HG03378 (cell line): ENCODE measurements at regions not wholly inside any gene's neighbourhood (a gene's known extent, or its start where the extent isn't known, plus 50 kb on each side); places are given as distances from the start of the nearest gene placed in this dataset.
"Not testable (repeated sequence)": the region's sequence is repeated elsewhere in the genome, so short reads cannot be mapped to it uniquely, and the experiment has no call there.

Experiments used
- ATAC-seq: cut with Tn5 transposase; IDR thresholded peaks from one replicate; pipeline ENCODE4 v1.9.1; 2021; ENCODE audit warnings: mild to moderate bottlenecking, moderate library complexity; ENCODE audit not compliant: unreplicated experiment

GRCh38 chr1:213751064-213751397 is 236.7 kb upstream of the PROX1 start:
- no peak for ATAC-seq

- no peak for ATAC-seq
These were observed 228.2 kb upstream of the PROX1 start for GRCh38 chr1:213759359-213760181.

GRCh38 chr1:213761845-213762407 is 225.8 kb upstream of the PROX1 start:
- no peak for ATAC-seq

DNA sequence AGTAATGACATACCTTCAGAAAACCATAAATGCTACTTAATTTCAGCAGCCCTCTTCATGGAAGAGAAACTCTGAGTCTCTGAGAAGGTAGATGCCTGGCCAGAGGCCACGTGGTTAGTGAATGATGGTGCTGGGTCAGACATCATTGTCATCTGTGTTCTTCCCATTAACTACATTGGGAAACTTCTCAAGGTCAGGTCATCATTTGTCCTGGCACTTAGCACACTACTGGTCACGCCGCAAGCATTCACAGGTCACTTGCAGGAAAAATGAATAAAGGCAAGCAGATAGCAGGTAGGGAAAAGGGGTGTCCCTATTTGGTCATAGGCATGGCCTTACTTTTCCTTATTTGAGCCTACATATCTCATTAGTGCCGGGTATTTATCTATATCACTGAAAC is 220.1 kb upstream of the PROX1 start:
- no peak for ATAC-seq

DNA sequence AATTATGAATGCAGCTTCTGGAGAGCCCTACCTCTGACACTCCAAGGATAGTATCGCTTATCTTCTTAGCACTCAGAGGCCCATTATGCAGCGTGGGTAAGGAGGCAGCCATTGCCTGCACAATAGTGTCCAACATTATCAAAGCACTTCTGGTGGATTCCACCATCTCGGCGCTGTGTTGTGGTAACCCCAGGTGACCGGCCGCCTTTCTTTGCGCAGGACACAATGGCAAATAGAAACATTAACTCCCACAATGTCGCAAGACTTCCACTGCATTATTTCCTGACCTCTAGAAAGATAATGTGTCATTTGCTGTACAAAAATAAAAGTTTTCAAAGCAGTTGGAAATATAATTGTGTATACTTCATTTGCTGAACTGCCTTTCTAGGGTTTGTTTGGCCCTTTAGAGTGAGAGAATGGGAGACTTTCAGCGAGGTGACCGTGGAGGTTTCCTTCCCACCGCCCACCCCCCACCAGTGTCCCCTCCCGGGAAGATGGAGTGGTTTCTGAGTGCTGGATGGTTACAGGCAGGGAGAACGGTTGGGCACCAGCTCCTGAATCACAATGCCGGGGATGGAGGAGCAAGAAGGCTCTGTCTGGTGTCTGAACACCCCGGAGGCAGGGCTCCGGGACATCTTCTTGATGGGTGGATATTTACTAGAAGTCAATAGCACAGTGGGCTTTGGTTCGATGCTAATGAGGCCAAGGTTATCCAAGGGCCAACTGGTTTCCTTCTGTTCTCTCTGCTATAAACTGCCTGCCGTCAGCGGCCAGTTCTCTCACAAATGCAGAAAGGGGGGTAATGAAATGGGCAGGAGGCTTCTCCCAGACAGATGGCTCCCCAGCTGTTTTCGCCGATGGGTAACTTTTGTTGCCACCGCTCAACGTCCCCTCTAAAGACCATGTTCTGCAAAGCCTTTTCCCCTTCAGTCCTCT is 215.4 kb upstream of the PROX1 start:
- ATAC-seq: no peak

DNA sequence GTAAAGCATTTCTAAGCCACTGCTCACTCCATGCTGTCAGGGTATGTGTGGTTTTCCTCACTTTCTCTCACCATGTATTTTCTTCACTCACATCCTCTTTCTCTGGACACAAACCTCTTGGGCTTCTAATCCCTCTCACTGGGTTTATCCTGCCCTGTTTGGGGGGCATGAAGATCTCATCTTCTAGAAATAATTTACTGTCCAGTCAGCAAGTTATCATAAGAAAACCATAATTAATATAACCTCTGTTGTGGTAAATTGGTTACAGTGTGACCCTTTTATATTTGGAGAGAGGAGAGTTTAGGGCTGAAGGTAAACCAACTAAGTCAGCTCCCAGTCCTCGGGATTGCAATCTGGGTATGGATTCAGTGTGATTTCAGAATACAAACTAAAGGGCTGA is 213.8 kb upstream of the PROX1 start:
- no peak for ATAC-seq

- no peak for ATAC-seq
These were observed 210.8 kb upstream of the PROX1 start for GRCh38 chr1:213776969-213777368.

GRCh38 chr1:213779228-213779627 is 208.5 kb upstream of the PROX1 start:
- no peak for ATAC-seq

DNA sequence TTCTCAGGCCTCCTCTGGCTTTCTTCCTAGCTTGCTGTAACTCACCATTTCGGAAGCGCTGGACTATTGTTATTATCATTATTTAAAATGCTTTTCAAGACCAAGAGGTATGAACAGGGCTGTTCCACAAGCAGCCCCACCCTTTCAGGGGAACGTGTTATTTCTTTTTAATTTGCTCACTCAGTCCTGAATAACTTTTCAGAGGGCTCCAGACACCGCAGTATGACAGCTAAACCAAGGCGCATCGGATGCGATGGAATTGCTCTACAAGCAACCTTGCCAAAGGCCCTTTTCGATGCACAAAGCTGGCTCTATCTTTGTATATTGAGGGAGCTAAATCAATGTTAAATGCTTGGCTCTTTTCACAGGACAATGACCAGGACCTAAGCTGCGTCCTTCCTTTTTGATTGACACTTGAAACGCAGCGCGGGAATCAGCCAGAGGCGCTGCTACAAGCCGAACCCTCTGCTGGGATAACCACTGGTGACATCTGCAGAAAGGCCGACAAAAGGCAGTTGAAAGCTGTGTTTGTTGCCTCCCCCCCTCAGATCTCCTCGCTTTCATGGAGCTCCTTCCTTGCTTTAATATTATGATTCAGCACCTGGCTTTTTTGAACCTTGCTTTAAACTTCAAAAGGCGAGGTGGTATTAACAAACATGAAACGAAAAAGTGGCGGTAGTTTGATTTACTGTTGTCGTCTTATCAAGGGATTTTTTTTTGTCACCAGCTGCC is 204.7 kb upstream of the PROX1 start:
- ATAC-seq: no peak

DNA sequence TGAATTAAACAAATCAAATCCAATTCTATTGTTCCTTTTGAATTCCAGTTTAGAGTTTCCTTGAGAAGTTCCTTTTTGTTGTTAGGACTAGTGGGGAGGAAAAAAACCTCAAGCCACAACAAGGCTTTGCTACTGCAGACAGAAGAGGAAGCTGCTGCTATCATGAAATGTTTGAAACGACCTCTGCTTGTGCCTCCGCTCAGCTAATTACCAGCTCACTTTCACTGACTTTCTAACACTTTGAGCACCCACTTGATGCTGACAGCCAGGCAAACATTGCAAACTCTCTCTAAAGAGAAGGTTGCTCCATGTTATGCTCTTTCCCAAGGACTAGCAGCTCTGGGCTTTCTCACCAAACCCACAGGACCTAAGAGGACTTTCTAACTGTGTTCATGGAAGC is 203.9 kb upstream of the PROX1 start:
- ATAC-seq: no peak

DNA sequence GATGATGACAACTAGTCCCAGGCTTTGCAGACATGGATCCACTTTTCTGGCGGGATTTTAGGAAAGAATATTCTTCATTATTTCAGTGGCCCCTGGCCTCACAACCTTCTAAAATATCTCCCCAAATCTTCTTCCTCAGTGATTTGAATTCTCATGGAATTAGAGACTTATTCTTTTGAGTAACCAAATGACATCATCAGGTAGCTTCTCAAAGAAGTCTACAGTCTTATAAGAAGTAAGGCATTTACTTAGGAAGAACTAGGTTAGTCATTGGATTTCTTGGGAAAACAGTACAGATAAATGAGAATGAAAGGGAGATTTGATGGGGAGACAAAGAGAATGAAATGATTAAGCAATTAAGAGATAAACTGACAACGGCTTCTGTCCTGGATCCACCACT is 201.1 kb upstream of the PROX1 start:
- no peak for ATAC-seq

DNA sequence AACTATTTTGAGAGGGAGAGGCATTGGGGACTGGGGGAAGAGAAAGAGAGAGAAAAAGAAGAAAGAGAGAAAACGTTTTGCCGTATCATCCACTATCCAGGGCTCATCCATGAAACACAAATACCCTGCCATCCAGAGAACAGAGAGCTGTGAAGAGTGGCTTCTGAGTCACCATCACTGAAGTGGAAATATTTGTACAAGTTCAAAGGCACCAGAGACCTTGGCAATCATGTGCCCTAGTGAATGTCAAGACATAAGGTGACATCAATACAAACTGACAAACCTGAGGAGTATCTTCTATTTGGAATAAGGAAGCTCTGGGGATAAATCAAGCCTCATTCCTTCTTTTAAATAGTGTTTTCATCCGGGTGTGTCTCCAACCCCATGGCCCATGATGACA is 197.2 kb upstream of the PROX1 start:
- ATAC-seq: no peak

GRCh38 chr1:213793482-213794067 is 194.2 kb upstream of the PROX1 start:
- no peak for ATAC-seq

DNA sequence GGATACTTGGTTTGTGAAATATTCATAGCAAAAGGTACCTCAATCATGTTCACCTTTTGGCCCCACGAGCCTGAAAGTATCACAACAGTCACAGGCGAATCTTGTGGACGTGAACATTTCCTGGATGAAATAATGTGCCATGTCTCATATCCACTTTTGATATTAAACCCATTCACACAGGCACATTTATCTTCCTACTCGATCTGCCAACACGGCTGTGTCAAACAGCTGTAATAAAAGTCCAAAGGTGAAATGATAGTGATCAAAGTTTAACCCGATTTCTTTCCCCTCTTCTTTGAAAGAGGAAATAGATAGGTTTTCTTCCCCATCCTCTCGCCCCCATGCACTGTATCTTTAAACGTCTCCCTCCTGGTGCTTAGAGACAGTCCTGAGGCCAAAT is 191.2 kb upstream of the PROX1 start:
- ATAC-seq: no peak

DNA sequence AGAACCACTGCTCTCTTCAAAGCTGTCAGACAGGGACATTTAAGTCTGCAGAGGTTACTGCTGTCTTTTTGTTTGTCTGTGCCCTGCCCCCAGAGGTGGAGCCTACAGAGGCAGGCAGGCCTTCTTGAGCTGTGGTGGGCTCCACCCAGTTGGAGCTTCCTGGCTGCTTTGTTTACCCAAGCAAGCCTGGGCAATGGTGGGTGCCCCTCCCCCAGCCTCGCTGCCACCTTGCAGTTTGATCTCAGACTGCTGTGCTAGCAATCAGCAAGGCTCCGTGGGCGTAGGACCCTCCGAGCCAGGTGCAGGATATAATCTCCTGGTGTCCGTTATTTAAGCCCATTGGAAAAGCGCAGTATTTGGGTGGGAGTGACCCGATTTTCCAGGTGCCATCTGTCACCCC is 179.5 kb upstream of the PROX1 start:
- ATAC-seq: not testable (repeated sequence)

DNA sequence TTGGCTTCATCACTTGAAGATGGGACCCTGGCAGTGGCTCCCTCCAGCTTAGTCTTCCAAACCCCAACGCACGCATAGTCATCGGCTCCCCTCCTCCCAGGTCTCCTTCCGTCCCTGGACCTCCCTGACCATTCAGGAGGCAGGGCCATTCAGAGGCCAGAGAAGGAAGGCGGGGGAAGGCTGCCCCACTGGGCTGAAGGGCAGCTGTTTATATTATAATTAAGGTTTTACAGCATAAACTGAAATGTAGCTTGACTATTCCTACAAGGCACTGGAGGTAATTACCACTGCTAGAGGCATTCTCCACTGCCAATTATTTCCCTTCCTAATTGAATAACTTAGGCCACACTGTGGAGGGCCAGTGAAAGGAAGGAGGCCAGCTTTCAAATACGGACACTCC is 170.6 kb upstream of the PROX1 start:
- ATAC-seq: no peak

DNA sequence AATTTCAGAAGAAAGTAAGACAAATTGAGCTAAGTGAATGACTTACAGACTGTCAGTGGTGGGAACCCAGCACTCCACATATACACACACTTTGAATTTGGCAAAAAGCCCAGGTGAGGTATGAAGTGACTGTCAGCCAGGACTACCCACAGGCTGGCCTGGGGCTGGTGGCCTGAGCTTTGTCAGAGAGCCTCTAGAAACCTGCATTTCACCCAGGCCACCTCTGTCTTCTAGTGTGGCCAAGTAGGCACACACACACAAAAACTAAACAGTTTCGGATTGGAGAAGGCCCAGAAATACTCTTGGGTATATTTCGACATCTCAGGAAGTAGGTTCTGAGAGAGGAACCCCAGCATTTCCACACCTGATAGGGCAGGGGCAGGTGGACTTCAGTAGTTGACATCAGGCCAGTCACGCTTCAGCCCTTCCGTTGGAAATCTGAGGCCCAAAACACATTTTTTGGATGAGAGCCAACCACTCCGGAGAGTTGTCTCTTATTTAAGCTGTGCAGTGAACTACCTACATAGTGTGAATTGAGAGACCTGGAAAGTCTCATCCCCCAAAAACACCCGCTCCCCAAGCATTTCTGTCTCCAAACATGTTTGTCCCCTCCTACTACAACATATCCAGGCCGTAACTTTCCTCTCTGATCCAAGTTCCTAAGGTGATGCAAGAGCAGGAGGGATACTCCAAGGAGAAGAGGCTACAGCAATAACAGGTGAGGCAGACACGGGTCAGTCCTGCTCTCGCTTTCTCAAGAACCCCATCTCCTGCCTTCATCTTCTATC is 167.2 kb upstream of the PROX1 start:
- no peak for ATAC-seq

- no peak for ATAC-seq
These were observed 166.4 kb upstream of the PROX1 start for GRCh38 chr1:213821175-213821942.

GRCh38 chr1:213821943-213822334 is 165.8 kb upstream of the PROX1 start:
- ATAC-seq: no peak
